ENCODE measurements at regions not wholly inside any gene's neighbourhood (a gene's known extent, or its start where the extent isn't known, plus 50 kb on each side); places are given as distances from the start of the nearest gene placed in this dataset.

DNA sequence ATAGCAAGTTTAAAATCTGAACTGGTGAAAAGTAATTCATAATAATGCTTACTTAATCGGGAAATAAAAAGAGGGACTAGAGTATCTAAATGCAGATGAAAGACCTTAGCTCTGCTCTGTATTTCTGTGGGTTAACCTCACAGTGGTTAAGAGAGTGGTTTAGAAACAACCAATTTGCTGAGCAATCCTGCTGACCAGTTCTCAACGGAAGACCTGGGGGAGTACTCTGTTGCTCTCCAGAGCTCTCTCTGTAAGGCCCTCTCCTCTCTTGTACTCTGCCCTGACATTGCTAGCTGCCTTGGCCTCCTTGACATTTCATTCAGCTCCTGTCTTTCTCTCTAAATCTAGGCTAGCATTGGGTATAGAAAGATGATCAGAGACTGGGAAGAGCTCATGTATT lies 1186.6 kb upstream of the SEMA6A start:
- intact Hi-C loops (cut with DNase I), result no loop called here
- DNase-seq, result no peak
- H3K9me3 ChIP-seq, result no peaks in the 10 kb centered on the region
- H3K27ac ChIP-seq, result no peak overlapping the region
- H3K4me1 ChIP-seq, result no peaks in the 10 kb centered on the region
- WGBS, 2 donors, result 59 to 61% methylated on average over 2 of the region's 2 CpGs
- H3K4me3 ChIP-seq (replicated peaks in 1 of 3), result no peak overlapping the region
- no peaks in the 10 kb centered on the region for H3K36me3 ChIP-seq
- TF ChIP-seq, protein P1, sequence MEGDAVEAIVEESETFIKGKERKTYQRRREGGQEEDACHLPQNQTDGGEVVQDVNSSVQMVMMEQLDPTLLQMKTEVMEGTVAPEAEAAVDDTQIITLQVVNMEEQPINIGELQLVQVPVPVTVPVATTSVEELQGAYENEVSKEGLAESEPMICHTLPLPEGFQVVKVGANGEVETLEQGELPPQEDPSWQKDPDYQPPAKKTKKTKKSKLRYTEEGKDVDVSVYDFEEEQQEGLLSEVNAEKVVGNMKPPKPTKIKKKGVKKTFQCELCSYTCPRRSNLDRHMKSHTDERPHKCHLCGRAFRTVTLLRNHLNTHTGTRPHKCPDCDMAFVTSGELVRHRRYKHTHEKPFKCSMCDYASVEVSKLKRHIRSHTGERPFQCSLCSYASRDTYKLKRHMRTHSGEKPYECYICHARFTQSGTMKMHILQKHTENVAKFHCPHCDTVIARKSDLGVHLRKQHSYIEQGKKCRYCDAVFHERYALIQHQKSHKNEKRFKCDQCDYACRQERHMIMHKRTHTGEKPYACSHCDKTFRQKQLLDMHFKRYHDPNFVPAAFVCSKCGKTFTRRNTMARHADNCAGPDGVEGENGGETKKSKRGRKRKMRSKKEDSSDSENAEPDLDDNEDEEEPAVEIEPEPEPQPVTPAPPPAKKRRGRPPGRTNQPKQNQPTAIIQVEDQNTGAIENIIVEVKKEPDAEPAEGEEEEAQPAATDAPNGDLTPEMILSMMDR (IDR thresholded peaks at IDR 0.05), result no peak
- TF ChIP-seq POLR2A (IDR thresholded peaks at IDR 0.05), result no peak
- no peaks in the 10 kb centered on the region for H3K27me3 ChIP-seq

DNA sequence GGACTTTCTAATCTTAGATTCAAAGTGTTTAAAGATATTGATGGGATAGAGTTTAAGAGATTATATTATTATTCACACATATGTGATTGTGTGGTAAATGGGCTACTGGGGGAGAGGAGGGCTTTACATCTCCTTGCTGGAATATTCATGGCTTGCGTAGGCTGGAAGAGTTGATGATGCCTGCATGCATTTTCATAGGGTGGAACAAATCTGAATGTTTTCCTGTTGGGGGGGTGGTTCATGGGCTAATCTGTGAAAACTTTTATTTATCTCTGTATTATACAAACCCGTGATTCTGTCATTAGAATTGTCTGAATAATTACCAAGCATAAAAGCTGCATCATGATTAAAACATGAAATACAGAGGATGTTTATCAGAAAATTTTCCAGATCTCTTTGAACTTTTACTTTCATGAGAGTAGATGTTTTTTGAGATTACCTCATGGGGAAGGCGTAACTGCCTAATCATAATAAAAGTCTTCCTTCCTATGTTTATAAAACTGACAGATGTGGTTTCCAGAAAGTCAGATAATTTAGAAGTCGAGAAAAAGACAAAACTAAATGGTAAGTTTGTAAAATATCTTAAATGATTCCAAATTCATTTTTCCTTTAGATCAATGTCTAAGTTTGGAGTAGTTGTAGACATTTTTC lies 1185.4 kb upstream of the SEMA6A start:
- no peak for DNase-seq
- H3K36me3 ChIP-seq, result no peaks in the 10 kb centered on the region
- H3K9me3 ChIP-seq, result no peaks in the 10 kb centered on the region
- no peaks in the 10 kb centered on the region for H3K27me3 ChIP-seq
- WGBS, 2 donors, result 71 to 75% methylated on average over 4 of the region's 4 CpGs
- TF ChIP-seq POLR2A (IDR thresholded peaks at IDR 0.05), result no peak
- TF ChIP-seq, protein P1 (IDR thresholded peaks at IDR 0.05), result no peak
- intact Hi-C loops (cut with DNase I), result no loop called here
- no peak overlapping the region for H3K27ac ChIP-seq
- no peak overlapping the region for H3K4me3 ChIP-seq (replicated peaks in 1 of 3)
- no peaks in the 10 kb centered on the region for H3K4me1 ChIP-seq

DNA sequence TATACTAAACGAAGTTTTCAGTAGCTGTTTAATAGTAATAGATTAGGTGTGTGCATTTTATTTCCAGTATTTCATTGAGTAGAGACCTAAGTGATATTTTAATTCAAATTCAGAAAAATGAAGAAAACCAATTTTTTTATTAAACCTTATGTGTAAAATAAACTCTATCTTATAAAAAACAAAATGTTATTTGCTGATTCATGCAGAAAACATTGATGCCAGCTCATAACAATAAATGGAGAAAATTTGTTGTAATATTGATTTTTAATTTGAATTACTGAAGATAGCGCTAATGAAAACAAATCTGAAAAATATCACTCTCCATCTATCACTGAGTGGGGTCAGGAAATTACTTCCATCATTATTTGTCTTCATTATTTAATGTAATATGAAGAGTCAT lies 1177.8 kb upstream of the SEMA6A start:
- 85 to 89% methylated on average over 2 of the region's 2 CpGs for WGBS, 2 donors
- no peaks in the 10 kb centered on the region for H3K27me3 ChIP-seq
- TF ChIP-seq, protein P1 (IDR thresholded peaks at IDR 0.05), result no peak
- TF ChIP-seq POLR2A (IDR thresholded peaks at IDR 0.05), result no peak

DNA sequence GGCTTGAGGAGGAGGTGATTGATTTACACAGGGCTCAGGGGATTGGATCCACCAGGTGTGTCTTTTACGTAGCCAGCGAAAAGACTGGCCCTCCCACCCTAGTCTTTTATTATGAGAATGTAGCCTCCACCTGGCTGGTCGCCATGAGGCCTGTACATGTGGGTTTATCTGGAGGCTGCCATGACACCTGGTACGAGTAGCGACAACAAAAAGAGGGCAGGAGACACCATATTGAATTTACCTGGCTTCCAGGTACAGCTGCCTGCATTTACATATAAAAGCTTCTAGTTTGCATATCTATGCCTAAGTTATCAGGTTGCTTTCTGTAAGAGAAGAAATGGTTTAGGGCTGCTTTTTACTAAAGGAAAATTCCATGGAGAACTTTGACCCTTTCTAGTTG lies 1173.7 kb upstream of the SEMA6A start:
- WGBS, 2 donors, result 84 to 97% methylated on average over 5 of the region's 5 CpGs
- H3K27ac ChIP-seq, result no peak overlapping the region
- TF ChIP-seq, protein P1 (IDR thresholded peaks at IDR 0.05), result no peak
- no peaks in the 10 kb centered on the region for H3K27me3 ChIP-seq
- H3K4me1 ChIP-seq, result no peaks in the 10 kb centered on the region
- DNase-seq, result no peak
- H3K9me3 ChIP-seq, result no peaks in the 10 kb centered on the region
- no peaks in the 10 kb centered on the region for H3K36me3 ChIP-seq
- intact Hi-C loops (cut with DNase I), result no loop called here
- no peak overlapping the region for H3K4me3 ChIP-seq (replicated peaks in 1 of 3)

More for the DNA sequence above, 1177.8 kb upstream of the SEMA6A start:
- no peak for DNase-seq
- H3K36me3 ChIP-seq, result no peaks in the 10 kb centered on the region
- no peaks in the 10 kb centered on the region for H3K4me1 ChIP-seq
- no peak overlapping the region for H3K27ac ChIP-seq
- no peak overlapping the region for H3K4me3 ChIP-seq (replicated peaks in 1 of 3)
- H3K9me3 ChIP-seq, result no peaks in the 10 kb centered on the region
- intact Hi-C loops (cut with DNase I), result no loop called here

DNA sequence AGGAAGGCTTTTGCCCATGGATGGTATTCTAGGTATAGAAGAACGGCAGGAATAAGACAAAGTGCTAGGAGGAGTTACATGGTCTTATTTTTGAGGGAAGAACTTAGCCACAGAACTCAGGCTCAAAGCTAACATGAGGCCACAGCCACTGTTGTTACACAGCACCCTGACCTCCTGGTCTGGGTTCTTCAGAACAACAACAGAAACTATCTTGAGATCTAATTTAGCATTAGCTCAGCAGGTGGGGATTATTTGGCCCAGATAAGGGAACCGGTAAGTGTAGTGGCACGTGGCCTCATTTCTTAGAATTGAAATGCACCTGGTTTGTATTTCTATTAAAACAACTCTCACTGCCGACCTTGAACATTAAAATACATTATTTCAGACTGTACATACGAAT lies 1168.7 kb upstream of the SEMA6A start:
- H3K4me1 ChIP-seq, result no peaks in the 10 kb centered on the region
- DNase-seq, result no peak
- H3K36me3 ChIP-seq, result no peaks in the 10 kb centered on the region
- intact Hi-C loops (cut with DNase I), result no loop called here
- no peak overlapping the region for H3K4me3 ChIP-seq (replicated peaks in 1 of 3)
- no peaks in the 10 kb centered on the region for H3K27me3 ChIP-seq
- no peak for TF ChIP-seq POLR2A (IDR thresholded peaks at IDR 0.05)
- TF ChIP-seq, protein P1 (IDR thresholded peaks at IDR 0.05), result no peak
- WGBS, 2 donors, result 79 to 82% methylated on average over 5 of the region's 5 CpGs
- no peaks in the 10 kb centered on the region for H3K9me3 ChIP-seq
- H3K27ac ChIP-seq, result no peak overlapping the region

Measured in thyroid gland (tissue), 4 donors.